IgD-negative memory B cell (primary cell): ENCODE measurements at regions not wholly inside any gene's neighbourhood (a gene's known extent, or its start where the extent isn't known, plus 50 kb on each side); places are given as distances from the start of the nearest gene placed in this dataset.

Experiments
- H3K27ac Mint-ChIP-seq, 3 donors: one replicate each; pipeline ENCODE4 v1.8.0; 2020 to 2022; ENCODE audit warnings: mild to moderate bottlenecking in 3 of 3, mixed read lengths in 3 of 3, moderate library complexity in 1 of 3
- H3K27me3 Mint-ChIP-seq: one replicate; pipeline ENCODE4 v1.8.0; 2021; ENCODE audit warnings: mixed read lengths
- H3K36me3 Mint-ChIP-seq: one replicate; pipeline ENCODE4 v1.8.0; 2020; ENCODE audit warnings: mild to moderate bottlenecking, mixed read lengths
- H3K4me1 Mint-ChIP-seq, 3 donors: one replicate each; pipeline ENCODE4 v1.8.0; 2020 to 2022; ENCODE audit warnings: mixed read lengths in 3 of 3, mild to moderate bottlenecking in 1 of 3
- H3K4me3 Mint-ChIP-seq, 4 donors: one replicate each; pipeline ENCODE4 v1.8.0; 2020 to 2022; ENCODE audit warnings: mild to moderate bottlenecking in 4 of 4, mixed read lengths in 4 of 4, moderate library complexity in 3 of 4
- H3K9me3 Mint-ChIP-seq, 3 donors: one replicate each; pipeline ENCODE4 v1.8.0; 2020 to 2021; ENCODE audit warnings: mixed read lengths in 3 of 3, mild to moderate bottlenecking in 1 of 3

DNA sequence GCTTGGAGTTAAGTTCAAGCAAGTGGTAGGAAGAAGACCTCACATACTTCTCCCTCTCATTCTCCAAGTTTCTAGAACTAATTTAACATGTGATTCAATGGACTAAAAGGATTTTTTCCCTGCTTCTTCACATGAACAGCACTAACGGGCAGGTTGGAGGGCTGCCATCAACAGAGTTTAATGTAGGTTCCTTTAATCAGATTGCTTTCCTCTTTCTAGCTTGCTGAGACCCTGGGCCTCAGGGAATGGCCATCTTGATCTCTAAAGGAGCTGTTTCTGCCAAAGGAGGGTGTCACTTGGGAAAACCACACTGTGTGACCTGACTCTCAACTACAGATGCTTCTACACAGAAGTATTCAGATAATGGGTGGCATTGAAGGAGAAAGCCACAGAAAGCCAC is 223.3 kb downstream of the PIK3R1 start:
- H3K36me3 Mint-ChIP-seq: no peaks in the 10 kb centered on the region
- H3K27me3 Mint-ChIP-seq: peaks cover 6% of the 10 kb centered on the region
- H3K27ac Mint-ChIP-seq: no peak overlapping the region
- H3K4me1 Mint-ChIP-seq: peaks cover 18 to 22% (median 21%) of the 10 kb centered on the region in 3 donors
- peaks cover 0 to 1% (median 0%) of the 10 kb centered on the region in 3 donors for H3K9me3 Mint-ChIP-seq
- no peak overlapping the region for H3K4me3 Mint-ChIP-seq

DNA sequence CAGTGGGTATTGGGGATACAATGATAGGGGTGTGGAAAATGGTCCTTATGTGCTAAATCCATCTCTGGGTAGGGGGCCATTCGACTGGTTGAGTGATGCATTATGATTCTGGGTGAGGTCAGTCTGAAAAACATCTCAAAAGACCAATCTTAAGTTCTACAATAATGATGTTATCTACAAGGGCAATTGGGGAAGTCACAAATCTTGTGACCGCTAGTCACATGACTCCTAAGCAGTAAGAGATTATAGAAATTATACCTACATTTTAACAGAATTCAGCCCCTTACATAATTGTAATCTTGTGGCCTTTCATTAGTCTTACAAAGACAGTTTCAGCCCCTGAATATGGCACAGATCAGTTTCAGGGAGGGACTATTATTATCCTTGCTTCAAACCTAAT is 224.7 kb downstream of the PIK3R1 start:
- Mint-ChIP-seq H3K27me3 (peaks cover 6% of the 10 kb centered on the region), H3K4me1 (peaks cover 6 to 10% (median 9%) of the 10 kb centered on the region in 3 donors), H3K36me3 (no peaks in the 10 kb centered on the region), H3K4me3 (no peak overlapping the region), H3K27ac (no peak overlapping the region), H3K9me3 (peaks cover 0 to 1% (median 0%) of the 10 kb centered on the region in 3 donors)

DNA sequence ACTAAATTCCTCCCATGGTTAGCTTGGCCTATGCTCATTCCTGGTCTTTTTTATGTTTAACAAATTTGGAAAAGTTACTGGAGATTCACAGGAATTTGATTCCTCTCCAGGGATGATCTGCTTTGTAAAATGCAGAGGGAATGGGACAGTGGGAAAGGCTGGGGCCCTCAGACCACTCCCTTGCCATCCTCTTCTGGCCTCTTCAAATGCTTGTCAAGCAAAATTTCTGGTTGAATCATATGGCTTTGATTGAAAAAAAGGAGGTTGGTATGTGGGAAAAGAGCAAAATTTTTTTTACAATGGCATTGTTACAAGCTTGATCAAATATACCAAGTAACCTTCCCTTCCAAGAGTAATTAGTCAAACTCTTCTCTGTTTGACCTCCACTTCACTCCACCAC is 225.1 kb downstream of the PIK3R1 start:
- H3K4me3 Mint-ChIP-seq: no peak overlapping the region
- H3K4me1 Mint-ChIP-seq: peaks cover 2 to 6% (median 5%) of the 10 kb centered on the region in 3 donors
- no peak overlapping the region for H3K27ac Mint-ChIP-seq
- peaks cover 0 to 1% (median 0%) of the 10 kb centered on the region in 3 donors for H3K9me3 Mint-ChIP-seq
- H3K27me3 Mint-ChIP-seq: peaks cover 6% of the 10 kb centered on the region
- no peaks in the 10 kb centered on the region for H3K36me3 Mint-ChIP-seq

DNA sequence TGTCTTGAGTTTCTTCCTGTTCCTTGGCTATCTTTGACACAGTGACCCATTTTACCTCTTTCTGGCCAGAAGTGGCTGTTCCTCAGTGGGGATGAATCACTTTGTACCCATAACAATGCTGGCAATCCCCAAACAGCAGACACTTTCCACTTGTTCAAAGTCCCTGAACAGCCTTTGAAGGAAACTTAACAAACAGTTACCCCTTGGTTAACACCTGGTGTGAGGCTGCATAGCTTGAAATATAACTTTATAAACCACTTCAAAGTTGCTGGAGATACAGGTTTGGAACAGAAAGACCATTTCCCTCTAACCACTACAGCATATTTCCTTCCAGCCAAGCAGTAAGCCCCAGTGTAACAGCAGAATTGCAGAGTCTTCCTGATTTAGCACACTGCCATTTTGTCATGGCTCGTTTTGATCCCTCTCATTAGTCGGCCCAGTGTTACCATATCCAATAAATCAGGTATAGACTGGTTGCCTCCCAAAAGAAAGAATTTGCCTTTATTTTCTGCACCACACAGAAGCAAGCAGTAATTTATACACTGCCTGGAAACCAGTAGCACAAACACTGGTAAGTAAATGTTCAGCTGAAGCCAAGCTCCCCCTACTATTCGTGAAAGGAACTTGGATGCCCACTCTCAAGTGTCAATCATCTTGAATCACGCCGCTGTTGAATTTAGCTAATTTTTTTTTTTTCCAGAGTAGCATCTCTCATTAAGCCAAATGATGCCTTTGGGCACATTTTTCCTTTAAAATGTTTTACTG is 225.9 kb downstream of the PIK3R1 start:
- Mint-ChIP-seq H3K4me1 (no peaks in the 10 kb centered on the region), H3K27ac (no peak overlapping the region), H3K4me3 (no peak overlapping the region), H3K36me3 (no peaks in the 10 kb centered on the region), H3K9me3 (peaks cover 0 to 1% (median 0%) of the 10 kb centered on the region in 3 donors), H3K27me3 (peaks cover 6% of the 10 kb centered on the region)

DNA sequence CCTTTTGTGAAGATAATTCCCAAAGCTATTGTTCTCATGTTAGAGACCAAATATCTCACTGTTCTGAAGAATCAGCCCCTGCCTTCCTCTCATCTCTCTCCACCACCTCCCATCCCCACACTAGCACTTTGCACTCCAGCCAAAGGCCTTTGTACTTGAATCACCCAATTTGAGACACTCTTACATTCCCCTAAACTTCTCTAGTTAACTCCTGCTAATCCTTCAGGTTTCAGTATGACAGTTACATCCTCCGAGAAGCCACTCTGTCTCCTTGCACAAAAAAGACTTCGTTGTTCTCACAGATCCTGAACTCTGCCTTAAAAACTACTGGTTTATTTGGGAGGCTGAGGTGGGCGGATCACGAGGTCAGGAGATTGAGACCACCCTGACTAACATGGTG is 227.5 kb downstream of the PIK3R1 start:
- Mint-ChIP-seq H3K36me3 (no peaks in the 10 kb centered on the region), H3K27ac (no peak overlapping the region), H3K9me3 (peaks cover 0 to 1% (median 0%) of the 10 kb centered on the region in 3 donors), H3K27me3 (peaks cover 6% of the 10 kb centered on the region), H3K4me3 (no peak overlapping the region), H3K4me1 (no peaks in the 10 kb centered on the region)

DNA sequence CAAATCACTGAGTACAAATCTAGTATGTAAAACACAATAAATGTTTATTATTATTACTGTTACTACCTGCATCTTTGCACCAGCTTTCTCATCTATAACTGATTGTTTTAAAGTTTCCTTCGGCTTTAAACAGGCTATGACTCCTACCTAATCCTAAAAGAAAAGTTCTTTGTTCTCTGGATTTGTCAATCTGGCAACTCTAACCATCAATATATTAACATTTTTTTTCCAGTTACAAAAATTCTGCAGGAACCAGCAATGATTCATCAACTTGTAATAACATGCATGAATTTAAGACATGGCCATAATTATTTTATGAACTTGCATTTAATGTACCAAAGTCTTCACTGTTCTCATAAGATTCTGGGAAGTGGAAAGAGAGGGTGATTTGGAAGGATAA is 228.5 kb downstream of the PIK3R1 start:
- Mint-ChIP-seq H3K9me3 (peaks cover 0 to 1% (median 0%) of the 10 kb centered on the region in 3 donors), H3K4me3 (no peak overlapping the region), H3K36me3 (no peaks in the 10 kb centered on the region), H3K27ac (no peak overlapping the region), H3K27me3 (peaks cover 6% of the 10 kb centered on the region), H3K4me1 (no peaks in the 10 kb centered on the region)

DNA sequence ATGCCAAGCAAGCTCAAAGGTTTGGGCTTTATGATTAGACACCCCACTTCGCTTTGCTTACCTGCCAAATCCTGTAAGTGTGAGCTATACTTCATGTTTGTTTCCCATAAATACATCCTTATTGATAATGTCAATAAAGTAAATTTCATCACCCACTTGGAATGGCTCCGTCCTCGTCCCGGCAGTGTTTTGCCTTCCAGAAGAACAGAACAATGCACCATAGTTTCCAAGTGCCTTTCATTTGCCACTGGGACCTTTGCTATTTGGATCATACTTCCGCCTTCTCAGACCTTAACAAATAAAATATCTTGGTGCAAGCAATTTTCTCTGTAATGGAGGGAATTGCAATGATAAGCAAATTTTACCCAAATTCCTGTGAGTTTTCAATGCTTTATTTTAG is 229.3 kb downstream of the PIK3R1 start:
- Mint-ChIP-seq H3K4me1 (no peaks in the 10 kb centered on the region), H3K36me3 (no peaks in the 10 kb centered on the region), H3K27me3 (peaks cover 6% of the 10 kb centered on the region), H3K9me3 (peaks cover 0 to 1% (median 0%) of the 10 kb centered on the region in 3 donors), H3K27ac (no peak overlapping the region), H3K4me3 (no peak overlapping the region)

DNA sequence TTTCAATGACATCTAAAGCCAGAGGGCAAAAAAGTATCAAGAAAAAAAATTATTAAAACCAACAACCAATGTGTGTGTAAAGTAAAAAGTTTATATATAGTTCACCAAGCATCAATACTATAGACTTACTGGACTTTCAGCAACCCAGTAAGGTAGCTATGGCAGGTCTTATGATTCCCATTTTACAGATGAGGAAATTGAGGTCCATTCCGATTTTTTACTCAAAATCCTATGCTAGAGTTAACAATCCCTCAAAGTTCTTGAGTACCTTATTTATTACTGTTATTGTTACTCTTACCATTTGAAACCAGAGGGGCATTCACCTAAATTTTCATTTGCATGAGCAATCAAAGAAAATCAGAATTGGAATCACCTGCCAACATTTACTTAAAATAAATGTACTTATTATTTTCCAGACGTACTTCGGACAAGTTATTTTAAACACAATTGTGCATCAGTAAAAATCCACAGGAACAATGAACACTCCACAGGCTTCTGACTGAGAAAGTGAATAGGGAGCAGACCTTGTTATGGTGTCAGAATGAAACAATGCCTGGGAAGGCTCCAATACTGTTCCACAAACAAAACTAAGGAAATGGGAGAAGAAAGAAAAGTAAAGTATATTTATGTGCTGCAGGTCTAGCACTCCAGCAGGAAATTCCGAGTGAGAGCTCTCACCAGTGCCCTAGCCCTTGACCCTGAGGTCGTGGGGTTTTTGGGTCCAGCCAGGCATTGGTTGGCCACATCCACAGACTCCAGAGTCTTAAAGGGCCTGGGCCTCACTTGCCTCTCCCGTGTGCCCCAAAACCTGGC is 229.9 kb downstream of the PIK3R1 start:
- Mint-ChIP-seq H3K36me3 (no peaks in the 10 kb centered on the region), H3K4me3 (no peak overlapping the region), H3K27ac (no peak overlapping the region), H3K27me3 (peaks cover 6% of the 10 kb centered on the region), H3K9me3 (no peaks in the 10 kb centered on the region), H3K4me1 (no peaks in the 10 kb centered on the region)

DNA sequence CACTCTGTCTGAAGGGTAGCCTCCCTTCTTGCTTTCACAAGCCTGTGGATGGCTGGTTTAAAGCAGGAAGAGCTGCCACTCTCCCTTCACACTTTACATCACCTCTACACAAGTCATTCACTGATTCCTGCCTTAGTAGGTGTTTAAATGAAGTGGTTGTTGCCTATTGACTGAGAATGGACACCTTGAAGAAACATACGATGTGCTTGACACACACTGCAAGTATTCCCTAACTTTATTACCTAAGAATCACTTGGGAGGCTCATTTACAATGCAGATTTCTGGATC is 230.5 kb downstream of the PIK3R1 start:
- H3K4me3 Mint-ChIP-seq: no peak overlapping the region
- H3K36me3 Mint-ChIP-seq: no peaks in the 10 kb centered on the region
- H3K27ac Mint-ChIP-seq: no peak overlapping the region
- H3K9me3 Mint-ChIP-seq: no peaks in the 10 kb centered on the region
- no peaks in the 10 kb centered on the region for H3K4me1 Mint-ChIP-seq
- peaks cover 6% of the 10 kb centered on the region for H3K27me3 Mint-ChIP-seq

DNA sequence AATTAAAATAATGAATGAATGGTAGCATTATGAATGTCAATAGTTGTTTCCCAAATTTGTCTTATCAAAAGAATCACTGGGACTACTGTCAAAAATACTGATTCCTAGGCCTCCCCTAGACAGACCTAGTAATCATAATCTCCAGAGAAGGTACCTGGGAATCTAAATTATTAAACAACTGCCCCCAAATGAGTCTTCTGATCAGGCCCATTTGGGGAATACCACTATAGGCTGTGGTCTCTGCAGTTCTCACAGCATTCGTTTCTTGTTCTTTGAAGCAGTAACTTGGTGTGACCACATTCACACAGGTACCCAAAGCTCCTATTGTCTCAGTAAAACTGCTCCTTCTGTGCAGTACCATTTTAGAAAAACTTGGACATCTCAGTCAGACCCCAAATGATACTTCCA is 230.9 kb downstream of the PIK3R1 start:
- Mint-ChIP-seq H3K27me3 (peaks cover 6% of the 10 kb centered on the region), H3K9me3 (no peaks in the 10 kb centered on the region), H3K36me3 (no peaks in the 10 kb centered on the region), H3K4me3 (no peak overlapping the region), H3K4me1 (no peaks in the 10 kb centered on the region), H3K27ac (no peak overlapping the region)

DNA sequence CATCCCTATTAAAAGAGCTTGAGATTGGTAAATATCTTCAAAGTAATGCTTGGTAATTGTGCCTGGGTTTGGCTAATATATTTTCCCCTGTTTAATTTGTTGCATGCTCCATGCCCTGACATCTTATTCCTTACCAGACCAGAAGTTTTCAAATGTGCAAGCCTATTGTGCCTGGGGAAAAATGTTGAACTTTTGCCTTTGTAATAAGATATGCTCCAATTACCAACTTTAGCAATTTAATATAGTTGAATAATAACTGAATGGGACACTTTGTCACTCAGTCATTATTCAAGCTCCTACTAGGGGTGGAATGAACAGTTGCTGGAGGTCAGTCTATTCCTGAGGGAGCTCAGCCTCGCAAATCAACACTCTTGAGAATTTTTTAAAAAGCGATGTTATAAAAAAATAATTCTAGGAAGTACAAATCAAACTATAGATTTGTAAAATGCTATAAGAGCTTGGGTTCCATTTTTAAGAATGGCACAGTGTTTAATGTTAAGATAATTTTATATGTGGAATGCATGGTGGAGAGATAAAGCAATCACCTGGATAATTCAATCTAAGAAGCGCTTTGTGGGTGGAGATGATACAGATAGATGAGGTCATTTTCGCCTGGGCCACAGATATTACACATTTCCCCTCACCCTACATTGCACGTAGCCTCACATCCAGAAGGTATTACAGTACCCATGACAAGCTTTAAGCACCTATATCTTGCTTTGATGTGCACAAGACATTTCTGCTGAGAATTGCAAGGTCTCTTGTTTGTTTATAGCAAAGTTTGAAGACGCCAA is 231.8 kb downstream of the PIK3R1 start:
- Mint-ChIP-seq H3K9me3 (no peaks in the 10 kb centered on the region), H3K4me3 (no peak overlapping the region), H3K4me1 (no peaks in the 10 kb centered on the region), H3K27ac (no peak overlapping the region), H3K27me3 (peaks cover 4% of the 10 kb centered on the region), H3K36me3 (no peaks in the 10 kb centered on the region)

DNA sequence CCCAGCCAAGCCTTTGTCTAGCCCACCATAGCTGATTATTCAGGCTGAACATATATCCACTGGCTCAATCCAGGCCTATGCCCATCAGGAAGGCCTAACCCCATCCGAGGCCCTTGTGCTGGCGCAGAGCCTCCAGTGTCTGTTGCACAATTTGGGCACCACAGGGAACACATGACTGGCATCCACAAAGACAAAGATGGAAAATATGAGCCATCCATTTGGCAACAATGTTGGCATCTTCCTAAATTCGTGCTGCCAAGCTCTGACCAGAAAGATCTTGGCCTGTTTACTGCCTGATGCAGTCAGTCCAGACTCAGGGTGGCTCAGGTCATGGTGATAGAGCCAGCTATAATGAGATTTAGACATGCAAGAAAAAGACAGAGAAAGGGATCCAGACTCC is 233.8 kb downstream of the PIK3R1 start:
- peaks cover 0 to 3% (median 0%) of the 10 kb centered on the region in 3 donors for H3K9me3 Mint-ChIP-seq
- H3K36me3 Mint-ChIP-seq: no peaks in the 10 kb centered on the region
- no peaks in the 10 kb centered on the region for H3K4me1 Mint-ChIP-seq
- H3K27me3 Mint-ChIP-seq: no peaks in the 10 kb centered on the region
- H3K4me3 Mint-ChIP-seq: no peak overlapping the region
- no peak overlapping the region for H3K27ac Mint-ChIP-seq

DNA sequence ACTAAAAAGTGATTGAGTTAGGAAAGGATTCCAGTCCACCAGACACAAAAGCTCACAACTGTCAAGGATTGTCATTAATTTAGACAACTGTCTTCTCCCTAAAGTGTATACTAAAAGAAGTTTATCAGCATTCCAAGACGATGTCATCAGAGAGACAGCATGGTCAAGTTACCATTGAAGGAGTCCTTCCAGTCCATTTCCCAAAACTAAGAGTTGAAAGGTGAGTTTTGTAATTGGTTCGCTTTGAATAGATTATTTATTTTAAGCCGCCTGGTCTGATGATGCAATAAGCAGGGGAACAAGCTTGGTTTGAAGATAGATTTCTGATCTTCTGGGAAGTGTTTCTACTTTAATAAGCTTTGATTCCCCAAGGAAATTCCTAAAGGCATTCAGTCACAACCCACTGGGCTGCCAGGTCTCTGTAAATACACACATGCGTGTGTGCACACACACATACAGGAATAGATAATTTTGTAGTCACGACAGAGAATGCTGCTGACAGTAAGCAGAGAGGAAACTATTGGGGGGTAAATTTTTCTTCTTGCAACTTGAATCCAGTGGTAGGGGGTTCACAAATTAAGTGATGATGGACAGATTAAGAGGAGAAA is 234.8 kb downstream of the PIK3R1 start:
- H3K27me3 Mint-ChIP-seq: no peaks in the 10 kb centered on the region
- peaks cover 0 to 3% (median 0%) of the 10 kb centered on the region in 3 donors for H3K9me3 Mint-ChIP-seq
- no peak overlapping the region for H3K4me3 Mint-ChIP-seq
- H3K36me3 Mint-ChIP-seq: no peaks in the 10 kb centered on the region
- H3K4me1 Mint-ChIP-seq: no peaks in the 10 kb centered on the region
- no peak overlapping the region for H3K27ac Mint-ChIP-seq

DNA sequence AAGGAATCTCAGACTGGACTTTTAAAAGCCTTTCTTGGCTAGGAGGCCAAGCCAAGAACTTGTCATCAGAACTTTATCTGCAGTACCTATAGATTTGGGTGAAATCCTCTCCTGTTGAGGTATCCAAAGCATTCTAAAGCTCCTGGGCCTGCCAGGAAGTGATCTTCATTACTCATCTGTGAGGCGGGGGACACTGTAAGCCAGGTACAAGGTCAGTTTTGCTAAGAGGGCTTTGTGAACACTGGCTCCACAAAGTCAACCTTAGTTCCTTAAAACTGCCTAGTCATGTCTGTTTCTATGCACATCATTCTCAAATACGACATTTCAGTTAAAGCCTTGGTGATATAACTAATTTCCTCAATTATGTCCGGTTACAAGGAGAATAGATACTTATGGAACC is 236.7 kb downstream of the PIK3R1 start:
- Mint-ChIP-seq H3K4me1 (no peaks in the 10 kb centered on the region), H3K27me3 (no peaks in the 10 kb centered on the region), H3K9me3 (peaks cover 0 to 3% (median 2%) of the 10 kb centered on the region in 3 donors)

DNA sequence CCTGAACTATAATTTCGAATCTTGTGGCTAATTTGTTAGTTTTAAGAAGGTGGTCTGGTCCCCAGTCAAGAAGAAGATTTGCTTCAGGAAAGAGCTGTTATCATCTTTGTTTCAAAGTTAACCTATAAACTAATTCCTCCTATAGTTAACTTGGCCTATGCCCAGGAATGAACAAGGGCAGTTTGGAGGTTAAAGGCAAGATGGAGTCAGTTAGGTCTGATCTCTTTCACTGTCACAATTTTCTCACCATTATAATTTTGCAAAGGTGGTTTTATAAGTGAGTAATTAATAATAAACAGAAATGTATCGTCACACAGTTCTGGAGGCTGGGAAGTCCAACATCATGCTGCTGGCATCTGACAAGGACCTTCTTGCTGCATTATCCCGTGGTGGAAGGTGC is 238.6 kb downstream of the PIK3R1 start:
- Mint-ChIP-seq H3K4me3 (no peak overlapping the region), H3K9me3 (peaks cover 0 to 3% (median 2%) of the 10 kb centered on the region in 3 donors), H3K36me3 (no peaks in the 10 kb centered on the region), H3K27me3 (peaks cover 2% of the 10 kb centered on the region), H3K27ac (no peak overlapping the region), H3K4me1 (no peaks in the 10 kb centered on the region)

More for the DNA sequence above, 236.7 kb downstream of the PIK3R1 start:
- Mint-ChIP-seq H3K4me3 (no peak overlapping the region), H3K36me3 (no peaks in the 10 kb centered on the region), H3K27ac (no peak overlapping the region)
